ENCODE measurements at regions not wholly inside any gene's neighbourhood (a gene's known extent, or its start where the extent isn't known, plus 50 kb on each side); places are given as distances from the start of the nearest gene placed in this dataset.

- POLR2A ChIA-PET (ENCODE audit: partially characterized antibody), result no interaction called here
- TF ChIP-seq SIRT6 (IDR thresholded peaks at IDR 0.05; ENCODE audit: low read length), result no peak
- no peak for TF ChIP-seq RFX5 (IDR thresholded peaks at IDR 0.05; ENCODE audit: borderline replicate concordance, low read depth, low read length)
- TF ChIP-seq SIX5 (IDR thresholded peaks at IDR 0.05; ENCODE audit: low read depth, low read length), result no peak
- no peak for TF ChIP-seq POLR2A (IDR thresholded peaks at IDR 0.05; ENCODE audit: control extremely low read depth in 1 of 2, low read depth in 2 of 2, low read length in 2 of 2)
- TF ChIP-seq ATF2 (IDR thresholded peaks at IDR 0.05; ENCODE audit: low read length), result no peak
- no peak for TF ChIP-seq TBP (IDR thresholded peaks at IDR 0.05; ENCODE audit: low read depth, low read length)
- TF ChIP-seq CHD2 (IDR thresholded peaks at IDR 0.05; ENCODE audit: low read length), result no peak
- no peak for TF ChIP-seq ASH2L (IDR thresholded peaks at IDR 0.05; ENCODE audit: low read length)
- TF ChIP-seq YY1 (IDR thresholded peaks at IDR 0.05; ENCODE audit: low read depth, low read length), result no peak
- no peak for TF ChIP-seq KDM1A (IDR thresholded peaks at IDR 0.05; ENCODE audit: borderline replicate concordance, low read length)
- TF ChIP-seq EGR1 (IDR thresholded peaks at IDR 0.05; ENCODE audit: borderline replicate concordance, low read depth, low read length), result no peak
- TF ChIP-seq CTCF (IDR thresholded peaks at IDR 0.05; ENCODE audit: control extremely low read depth in 1 of 3, insufficient read depth in 1 of 3, low read depth in 1 of 3, low read length in 3 of 3), result no peak
- no peak for TF ChIP-seq SRF (IDR thresholded peaks at IDR 0.05; ENCODE audit: low read depth, low read length)
- TF ChIP-seq POU5F1 (IDR thresholded peaks at IDR 0.05; ENCODE audit: low read depth, low read length), result no peak
These were observed 962.7 kb downstream of the BCL11A start for GRCh38 chr2:59590798-59591197.

More at GRCh38 chr2:59590798-59591197, 962.7 kb downstream of the BCL11A start:
- no peak for FAIRE-seq
- no peak overlapping the region for H4K5ac ChIP-seq (ENCODE audit: insufficient read length, low read depth, low read length)
- CTCF ChIA-PET (ENCODE audit: partially characterized antibody), result no interaction called here
- no peak overlapping the region for H2BK20ac ChIP-seq (ENCODE audit: low read length)
- H3K23me2 ChIP-seq (ENCODE audit: low read depth, low read length), result no peaks in the 10 kb centered on the region
- H3K9ac ChIP-seq (replicated peaks in 1 of 4; ENCODE audit: extremely low read depth in 1 of 4, low read depth in 3 of 4, low read length in 3 of 4), result no peak overlapping the region
- H3K18ac ChIP-seq (ENCODE audit: extremely low read depth, low read length), result no peak overlapping the region
- no peaks in the 10 kb centered on the region for H3K4me1 ChIP-seq (replicated peaks in 1 of 4; ENCODE audit: control insufficient read depth in 3 of 4, insufficient read depth in 4 of 4, low read length in 3 of 4)
- H3K36me3 ChIP-seq (ENCODE audit: control insufficient read depth in 2 of 4, insufficient read depth in 4 of 4, low read length in 3 of 4), result no peaks in the 10 kb centered on the region
- no peak overlapping the region for H2AK5ac ChIP-seq (ENCODE audit: low read depth, low read length)
- no peak overlapping the region for H2AFZ ChIP-seq (ENCODE audit: low read length)
- no peak overlapping the region for H4K91ac ChIP-seq (replicated peaks; ENCODE audit: insufficient read length, low read length)
- no peaks in the 10 kb centered on the region for H3K27me3 ChIP-seq (replicated peaks in 1 of 4; ENCODE audit: control insufficient read depth in 3 of 4, extremely low read depth in 1 of 4, insufficient read depth in 3 of 4, low read length in 3 of 4)
- H3K4me2 ChIP-seq (ENCODE audit: insufficient read depth in 1 of 2, low read depth in 2 of 2, low read length in 2 of 2), result no peak overlapping the region
- no peak overlapping the region for H4K8ac ChIP-seq (ENCODE audit: extremely low read depth, insufficient read depth, low read length)
- H3K79me2 ChIP-seq (ENCODE audit: control insufficient read depth in 1 of 2, insufficient read depth in 2 of 2, low read length in 2 of 2), result no peaks in the 10 kb centered on the region
- H2BK5ac ChIP-seq (ENCODE audit: low read depth, low read length), result no peak overlapping the region
- no peak overlapping the region for H2BK15ac ChIP-seq (ENCODE audit: low read length)
- no peaks in the 10 kb centered on the region for H3K9me3 ChIP-seq (ENCODE audit: insufficient read depth in 2 of 2, low read depth in 1 of 2, low read length in 1 of 2)
- no peak overlapping the region for H3K23ac ChIP-seq (ENCODE audit: insufficient read length)
- no peaks in the 10 kb centered on the region for H4K20me1 ChIP-seq (replicated peaks in 1 of 2; ENCODE audit: control insufficient read depth in 1 of 2, insufficient read depth in 2 of 2, low read length in 2 of 2)
- no peak overlapping the region for H3K56ac ChIP-seq (replicated peaks; ENCODE audit: insufficient read length, low read depth, low read length)
- H3K79me1 ChIP-seq (ENCODE audit: low read depth, low read length), result no peaks in the 10 kb centered on the region
- no peak overlapping the region for H3K4me3 ChIP-seq (ENCODE audit: extremely low read depth in 1 of 4, insufficient read depth in 2 of 4, low read depth in 3 of 4, low read length in 4 of 4)
- H3K14ac ChIP-seq (ENCODE audit: insufficient read length), result no peak overlapping the region
- no peak overlapping the region for H3K27ac ChIP-seq (ENCODE audit: low read depth, low read length)
- DNase-seq (ENCODE audit: low read depth in 1 of 2, low spot score in 2 of 2), result no peak
- H3K4ac ChIP-seq (replicated peaks; ENCODE audit: insufficient read length, low read depth, low read length), result no peak overlapping the region
- H2BK120ac ChIP-seq (replicated peaks; ENCODE audit: low read depth, low read length), result no peak overlapping the region
- H2BK12ac ChIP-seq (ENCODE audit: low read depth, low read length), result no peak overlapping the region
